ENCODE measurements at regions not wholly inside any gene's neighbourhood (a gene's known extent, or its start where the extent isn't known, plus 50 kb on each side); places are given as distances from the start of the nearest gene placed in this dataset.
"Not testable (repeated sequence)": the region's sequence is repeated elsewhere in the genome, so short reads cannot be mapped to it uniquely, and the experiment has no call there.

GRCh38 chr13:62711948-62712347, 1296.3 kb upstream of the PCDH20 start:
- not testable (repeated sequence) for TF ChIP-seq CTCF (IDR thresholded peaks at IDR 0.05 in 2 of 3, conservative IDR thresholded peaks at IDR 0.05 in 1 of 3; ENCODE audit: borderline replicate concordance in 1 of 3, insufficient read depth in 1 of 3, low read depth in 2 of 3, low read length in 2 of 3); POLR2A (IDR thresholded peaks at IDR 0.05; ENCODE audit: borderline replicate concordance, extremely low read depth, insufficient read depth, insufficient read length); SIN3A (IDR thresholded peaks at IDR 0.05; ENCODE audit: low read depth); EZH2 (IDR thresholded peaks at IDR 0.05); POLR2AphosphoS5 (IDR thresholded peaks at IDR 0.05; ENCODE audit: low read depth, low read length); ELF1 (IDR thresholded peaks at IDR 0.05; ENCODE audit: borderline replicate concordance, low read depth); EZH2phosphoT487 (IDR thresholded peaks at IDR 0.05; ENCODE audit: borderline replicate concordance); RAD21 (IDR thresholded peaks at IDR 0.05; ENCODE audit: low read depth)
- TF ChIP-seq, protein P1, sequence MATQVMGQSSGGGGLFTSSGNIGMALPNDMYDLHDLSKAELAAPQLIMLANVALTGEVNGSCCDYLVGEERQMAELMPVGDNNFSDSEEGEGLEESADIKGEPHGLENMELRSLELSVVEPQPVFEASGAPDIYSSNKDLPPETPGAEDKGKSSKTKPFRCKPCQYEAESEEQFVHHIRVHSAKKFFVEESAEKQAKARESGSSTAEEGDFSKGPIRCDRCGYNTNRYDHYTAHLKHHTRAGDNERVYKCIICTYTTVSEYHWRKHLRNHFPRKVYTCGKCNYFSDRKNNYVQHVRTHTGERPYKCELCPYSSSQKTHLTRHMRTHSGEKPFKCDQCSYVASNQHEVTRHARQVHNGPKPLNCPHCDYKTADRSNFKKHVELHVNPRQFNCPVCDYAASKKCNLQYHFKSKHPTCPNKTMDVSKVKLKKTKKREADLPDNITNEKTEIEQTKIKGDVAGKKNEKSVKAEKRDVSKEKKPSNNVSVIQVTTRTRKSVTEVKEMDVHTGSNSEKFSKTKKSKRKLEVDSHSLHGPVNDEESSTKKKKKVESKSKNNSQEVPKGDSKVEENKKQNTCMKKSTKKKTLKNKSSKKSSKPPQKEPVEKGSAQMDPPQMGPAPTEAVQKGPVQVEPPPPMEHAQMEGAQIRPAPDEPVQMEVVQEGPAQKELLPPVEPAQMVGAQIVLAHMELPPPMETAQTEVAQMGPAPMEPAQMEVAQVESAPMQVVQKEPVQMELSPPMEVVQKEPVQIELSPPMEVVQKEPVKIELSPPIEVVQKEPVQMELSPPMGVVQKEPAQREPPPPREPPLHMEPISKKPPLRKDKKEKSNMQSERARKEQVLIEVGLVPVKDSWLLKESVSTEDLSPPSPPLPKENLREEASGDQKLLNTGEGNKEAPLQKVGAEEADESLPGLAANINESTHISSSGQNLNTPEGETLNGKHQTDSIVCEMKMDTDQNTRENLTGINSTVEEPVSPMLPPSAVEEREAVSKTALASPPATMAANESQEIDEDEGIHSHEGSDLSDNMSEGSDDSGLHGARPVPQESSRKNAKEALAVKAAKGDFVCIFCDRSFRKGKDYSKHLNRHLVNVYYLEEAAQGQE (IDR thresholded peaks at IDR 0.05; ENCODE audit: low read depth), result not testable (repeated sequence)
- TF ChIP-seq, protein P2, sequence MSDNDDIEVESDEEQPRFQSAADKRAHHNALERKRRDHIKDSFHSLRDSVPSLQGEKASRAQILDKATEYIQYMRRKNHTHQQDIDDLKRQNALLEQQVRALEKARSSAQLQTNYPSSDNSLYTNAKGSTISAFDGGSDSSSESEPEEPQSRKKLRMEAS (IDR thresholded peaks at IDR 0.05), result not testable (repeated sequence)

Data from HCT116 (cell line).